COLO668 (cell line): ENCODE measurements at regions not wholly inside any gene's neighbourhood (a gene's known extent, or its start where the extent isn't known, plus 50 kb on each side); places are given as distances from the start of the nearest gene placed in this dataset.

Experiments used
- DNase-seq: peaks from one replicate; lab custom pipeline; 2025; ENCODE audit not compliant: unreplicated experiment; lab: John Stamatoyannopoulos, UW

- no peak for DNase-seq
Measured at GRCh38 chr20:57928181-57928967, 218.6 kb upstream of the PMEPA1 start.

GRCh38 chr20:57927376-57927775, 217.6 kb upstream of the PMEPA1 start:
- DNase-seq, result no peak

- DNase-seq, result no peak
Measured at GRCh38 chr20:57922706-57923105, 212.9 kb upstream of the PMEPA1 start.

- no peak for DNase-seq
Measured at GRCh38 chr20:57922083-57922482, 212.3 kb upstream of the PMEPA1 start.

GRCh38 chr20:57921676-57922075, 211.9 kb upstream of the PMEPA1 start:
- no peak for DNase-seq

- no peak for DNase-seq
Measured at GRCh38 chr20:57920971-57921370, 211.2 kb upstream of the PMEPA1 start.

GRCh38 chr20:57919049-57919448, 209.2 kb upstream of the PMEPA1 start:
- DNase-seq, result no peak

- no peak for DNase-seq
Measured at GRCh38 chr20:57918551-57918950, 208.7 kb upstream of the PMEPA1 start.

- DNase-seq, result no peak
Measured at GRCh38 chr20:57914205-57914604, 204.4 kb upstream of the PMEPA1 start.

GRCh38 chr20:57913156-57913930, 203.5 kb upstream of the PMEPA1 start:
- no peak for DNase-seq

GRCh38 chr20:57912227-57912582, 202.4 kb upstream of the PMEPA1 start:
- no peak for DNase-seq

- DNase-seq, result no peak
Measured at GRCh38 chr20:57911512-57912226, 201.9 kb upstream of the PMEPA1 start.

GRCh38 chr20:57910716-57911115, 200.9 kb upstream of the PMEPA1 start:
- DNase-seq, result no peak

GRCh38 chr20:57909763-57910331, 200.0 kb upstream of the PMEPA1 start:
- no peak for DNase-seq

GRCh38 chr20:57908704-57909630, 199.2 kb upstream of the PMEPA1 start:
- DNase-seq, result no peak

GRCh38 chr20:57908226-57908625, 198.4 kb upstream of the PMEPA1 start:
- DNase-seq, result no peak

- no peak for DNase-seq
Measured at GRCh38 chr20:57907131-57908000, 197.6 kb upstream of the PMEPA1 start.

- DNase-seq, result no peak
Measured at GRCh38 chr20:57905448-57905847, 195.6 kb upstream of the PMEPA1 start.

- DNase-seq, result no peak
Measured at GRCh38 chr20:57904314-57905105, 194.7 kb upstream of the PMEPA1 start.
